ENCODE measurements at regions not wholly inside any gene's neighbourhood (a gene's known extent, or its start where the extent isn't known, plus 50 kb on each side); places are given as distances from the start of the nearest gene placed in this dataset.
"Not testable (repeated sequence)": the region's sequence is repeated elsewhere in the genome, so short reads cannot be mapped to it uniquely, and the experiment has no call there.

GRCh38 chr15:26070095-26070532 lies 207.0 kb upstream of the ATP10A start:
- DNase-seq: no peak

- no peak for DNase-seq
These were observed 206.1 kb upstream of the ATP10A start for GRCh38 chr15:26069231-26069641.

DNA sequence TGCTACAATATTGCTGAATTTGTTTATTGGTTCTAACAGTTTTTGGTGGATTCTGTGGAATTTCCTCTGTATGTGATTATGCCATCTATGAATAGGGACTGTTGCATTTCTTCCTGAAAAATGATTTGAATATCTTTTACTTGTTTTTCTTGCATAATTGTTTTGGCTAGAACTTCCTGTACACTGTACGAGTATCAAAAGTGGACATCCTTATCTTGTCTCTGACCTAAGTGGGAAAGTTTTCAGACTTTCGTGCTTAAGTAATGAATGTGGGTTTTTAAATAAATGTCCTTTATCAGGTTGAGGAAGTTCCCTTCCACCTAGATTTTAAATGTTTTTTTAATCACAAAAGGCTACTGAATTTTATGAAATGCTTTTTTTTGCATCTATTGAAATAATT lies 203.8 kb upstream of the ATP10A start:
- no peak for DNase-seq

DNA sequence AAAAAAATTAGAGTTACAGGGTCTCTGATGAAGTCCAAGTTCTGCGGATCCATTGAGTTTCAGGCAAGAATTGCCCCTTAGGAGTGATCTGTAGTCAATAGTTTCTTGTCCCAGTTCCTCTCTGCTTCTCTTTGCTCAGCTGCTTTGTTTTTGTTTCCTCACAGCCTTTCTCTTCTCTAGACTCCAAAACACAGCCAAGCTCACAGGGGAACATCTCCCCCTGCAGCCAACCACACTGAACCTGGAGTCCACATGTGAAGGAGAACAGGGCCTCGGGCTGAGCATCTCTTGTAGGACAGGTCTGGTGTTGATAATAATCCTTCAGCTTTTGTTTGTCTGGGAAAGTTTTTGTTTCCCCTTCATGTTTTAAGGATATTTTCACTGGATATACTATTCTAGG lies 202.6 kb upstream of the ATP10A start:
- no peak for DNase-seq

GRCh38 chr15:26061248-26061647 lies 198.1 kb upstream of the ATP10A start:
- no peak for DNase-seq

DNA sequence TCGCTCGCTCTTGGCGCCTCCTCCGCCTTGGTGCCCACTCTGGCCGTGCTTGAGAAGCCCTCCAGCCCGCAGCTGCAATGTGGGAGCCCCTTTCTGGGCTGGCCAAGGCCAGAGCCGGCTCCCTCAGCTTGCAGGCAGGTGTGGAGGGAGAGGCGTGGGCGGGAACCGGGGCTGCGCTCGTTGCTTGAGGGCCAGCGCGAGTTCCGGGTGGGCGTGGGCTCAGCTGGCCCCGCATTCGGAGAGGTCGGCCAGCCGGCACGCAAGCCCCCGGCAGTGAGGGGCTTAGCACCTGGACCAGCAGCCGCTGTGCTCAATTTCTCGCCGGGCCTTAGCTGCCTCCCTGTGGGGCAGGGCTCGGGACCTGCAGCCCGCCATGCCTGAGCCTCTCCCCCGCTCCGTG lies 193.6 kb upstream of the ATP10A start:
- DNase-seq: not testable (repeated sequence)

DNA sequence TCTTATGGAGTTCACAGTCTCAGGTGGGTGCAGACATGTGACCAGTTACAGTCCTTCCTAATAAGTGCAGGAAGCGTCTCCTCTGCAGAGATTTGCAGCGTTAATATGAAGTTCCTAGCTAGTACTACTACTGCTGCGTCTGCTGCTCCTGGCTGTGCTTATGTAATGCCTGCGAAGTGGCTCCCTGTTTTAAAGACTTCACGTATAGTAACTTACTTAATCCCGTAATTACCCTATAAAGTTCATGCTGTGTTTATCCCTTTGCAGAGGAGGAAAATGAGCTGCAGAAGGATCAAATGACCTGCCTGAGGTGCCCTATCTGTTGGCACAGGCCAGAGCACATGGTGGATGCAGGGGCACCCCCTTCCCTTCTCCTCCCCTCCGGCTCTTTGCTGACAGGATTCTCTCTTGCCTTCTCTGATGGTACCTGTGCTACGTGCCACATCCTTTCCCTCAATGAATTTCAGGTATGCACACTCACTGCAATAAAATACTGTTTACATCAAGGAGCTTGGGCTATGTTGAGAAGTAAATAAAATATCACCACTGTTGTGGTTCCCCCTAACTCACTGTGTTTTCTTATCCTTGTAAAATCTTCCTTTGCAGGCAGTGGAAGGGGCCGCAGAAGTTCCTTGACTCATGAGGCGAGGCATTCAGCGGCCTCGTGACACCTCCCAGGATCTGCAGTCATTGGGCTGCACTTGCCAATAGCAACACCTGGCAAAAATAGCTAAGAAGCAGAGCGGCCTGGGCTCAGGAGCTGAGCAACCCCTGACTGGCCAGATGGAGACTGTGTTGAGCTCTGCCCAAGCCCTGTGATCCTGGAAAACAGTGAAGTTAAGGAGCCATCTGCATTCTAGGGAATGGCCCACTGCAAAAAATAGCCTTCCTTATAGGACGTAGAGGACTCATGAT lies 188.9 kb upstream of the ATP10A start:
- no peak for DNase-seq

DNA sequence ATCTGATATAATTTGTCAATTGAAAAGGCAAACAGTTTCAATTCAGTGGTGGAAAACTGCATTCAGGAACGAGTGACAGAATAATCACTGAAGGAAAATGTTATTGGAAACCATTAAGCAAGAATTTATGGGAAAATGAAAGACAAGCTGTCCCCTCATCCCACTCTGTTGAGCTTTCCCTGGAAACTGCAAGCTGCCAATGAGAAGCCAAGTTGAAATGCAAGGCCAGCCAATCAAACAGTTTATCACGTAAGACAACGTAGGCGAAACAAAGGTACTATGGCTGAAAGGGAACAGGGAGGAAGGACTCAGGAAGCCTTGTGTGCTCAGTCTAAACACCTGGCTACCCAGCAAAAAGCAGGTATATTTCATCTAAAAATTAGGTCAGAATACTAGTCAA lies 187.9 kb upstream of the ATP10A start:
- no peak for DNase-seq

- no peak for DNase-seq
These were observed 187.0 kb upstream of the ATP10A start for GRCh38 chr15:26049900-26050657.

DNA sequence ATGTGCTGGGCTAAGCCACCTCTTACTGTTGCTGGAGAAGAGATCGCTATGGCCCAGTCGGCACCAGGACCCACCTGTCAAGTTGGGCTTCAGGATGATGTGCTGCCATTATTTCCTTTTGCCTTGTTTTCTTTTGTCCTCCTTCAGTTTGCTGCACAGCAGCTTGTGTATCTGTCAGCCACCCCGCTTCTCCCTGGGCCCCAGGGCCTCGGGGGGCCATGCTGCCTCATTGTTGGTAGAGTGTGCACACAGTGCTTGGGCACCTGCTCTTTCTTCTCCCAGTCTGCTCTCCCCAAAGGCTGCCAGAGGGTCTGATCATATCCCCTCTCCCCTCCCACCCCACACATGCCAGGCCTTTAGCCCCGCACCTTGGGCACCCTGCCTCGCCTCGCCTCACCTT lies 185.5 kb upstream of the ATP10A start:
- DNase-seq: no peak

- DNase-seq: no peak
These were observed 182.4 kb upstream of the ATP10A start for GRCh38 chr15:26045516-26045915.

GRCh38 chr15:26043018-26043417 lies 179.9 kb upstream of the ATP10A start:
- DNase-seq: no peak

DNA sequence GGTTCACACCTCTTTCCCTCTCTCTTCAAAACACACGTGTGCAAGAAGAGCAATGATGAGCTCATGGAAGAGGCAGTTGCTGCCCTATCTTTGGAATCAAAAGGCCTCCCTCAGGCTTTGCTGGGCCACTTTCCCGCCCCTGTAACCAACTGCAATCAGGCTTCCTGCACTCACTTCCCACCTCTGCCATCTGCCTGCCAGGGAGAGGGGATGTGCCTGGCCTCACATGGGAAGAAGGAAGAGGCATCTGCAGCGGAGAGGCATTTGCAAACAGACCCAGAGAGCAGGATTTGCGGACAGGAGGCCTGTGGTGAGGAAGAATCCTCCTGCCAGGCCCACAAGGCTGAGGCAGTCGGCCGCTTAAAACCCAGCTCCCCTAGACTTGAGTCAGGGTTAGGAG lies 175.6 kb upstream of the ATP10A start:
- no peak for DNase-seq

DNA sequence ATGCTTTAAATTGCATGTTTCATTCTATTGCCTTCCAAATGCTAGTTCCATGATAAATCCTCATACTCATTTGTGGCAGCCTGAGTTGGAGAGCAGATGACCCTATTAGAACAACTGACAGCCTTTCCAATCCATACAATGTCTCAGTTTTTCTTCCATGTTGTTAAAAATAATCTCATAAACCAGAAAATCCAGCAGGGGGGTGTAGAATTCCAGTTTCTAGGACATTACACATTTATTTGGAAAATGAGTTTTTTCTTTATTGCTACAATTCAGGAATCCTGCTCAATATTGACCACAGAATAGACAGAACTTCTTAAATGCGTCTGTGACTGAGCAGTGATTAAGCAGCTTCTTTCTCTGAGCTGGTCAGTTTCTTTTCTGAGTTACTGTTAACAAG lies 174.2 kb upstream of the ATP10A start:
- DNase-seq: no peak

DNA sequence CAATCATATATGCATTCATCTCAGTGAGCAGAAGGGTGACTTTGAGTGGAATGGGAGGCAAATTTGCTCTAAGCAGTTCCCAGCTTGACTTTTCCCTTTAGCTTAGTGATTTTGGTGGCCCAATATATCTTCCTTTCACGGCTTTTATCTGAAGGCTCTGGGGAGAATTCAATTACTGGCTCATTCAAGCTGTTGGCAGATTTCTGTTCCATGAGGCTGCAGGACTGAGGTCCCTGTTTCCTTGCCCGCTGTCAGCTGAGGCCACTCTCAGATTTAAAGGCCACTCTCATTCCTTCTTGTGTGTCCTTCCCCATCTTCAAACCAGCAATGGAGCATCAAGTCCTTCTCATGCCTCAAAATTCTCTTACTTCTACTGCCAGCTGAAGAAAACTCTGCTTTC lies 170.4 kb upstream of the ATP10A start:
- DNase-seq: no peak

GRCh38 chr15:26032162-26032846 lies 169.2 kb upstream of the ATP10A start:
- no peak for DNase-seq

DNA sequence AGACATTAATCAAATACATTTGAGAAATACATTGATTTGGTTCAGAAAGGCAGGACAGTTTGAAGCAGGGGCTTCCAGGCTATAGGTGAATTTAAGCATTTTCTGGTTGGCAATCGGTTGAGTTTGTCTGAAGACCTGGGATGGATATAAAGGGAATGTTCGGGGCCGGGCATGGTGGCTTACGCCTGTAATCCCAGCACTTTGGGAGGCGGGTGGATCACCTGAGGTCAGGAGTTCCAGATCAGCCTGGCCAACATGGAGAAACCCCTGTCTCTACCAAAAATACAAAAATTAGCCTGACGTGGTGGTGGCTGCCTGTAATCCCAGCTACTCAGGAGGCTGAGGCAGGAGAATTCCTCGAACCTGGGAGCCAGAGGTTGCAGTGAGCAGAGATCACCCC lies 166.5 kb upstream of the ATP10A start:
- DNase-seq: not testable (repeated sequence)

DNA sequence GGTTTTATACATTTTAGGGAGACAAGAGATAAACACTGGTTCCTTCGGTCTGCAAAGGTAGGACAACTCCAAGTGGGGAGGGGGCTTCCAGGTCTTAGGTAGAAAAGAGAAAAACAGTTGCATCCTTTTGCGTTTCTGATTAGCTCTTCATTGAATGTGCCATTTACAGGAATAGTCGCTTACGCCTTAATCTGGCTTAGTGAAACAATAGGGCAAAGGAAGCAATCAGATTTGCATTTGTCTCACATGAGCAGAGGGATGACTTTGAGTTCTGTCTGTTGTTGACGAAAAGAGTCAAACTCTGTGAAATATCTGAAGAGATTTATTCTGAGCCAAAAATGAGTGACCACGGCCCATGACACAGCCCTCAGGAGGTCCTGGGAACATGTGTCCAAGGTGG lies 166.0 kb upstream of the ATP10A start:
- no peak for DNase-seq

DNA sequence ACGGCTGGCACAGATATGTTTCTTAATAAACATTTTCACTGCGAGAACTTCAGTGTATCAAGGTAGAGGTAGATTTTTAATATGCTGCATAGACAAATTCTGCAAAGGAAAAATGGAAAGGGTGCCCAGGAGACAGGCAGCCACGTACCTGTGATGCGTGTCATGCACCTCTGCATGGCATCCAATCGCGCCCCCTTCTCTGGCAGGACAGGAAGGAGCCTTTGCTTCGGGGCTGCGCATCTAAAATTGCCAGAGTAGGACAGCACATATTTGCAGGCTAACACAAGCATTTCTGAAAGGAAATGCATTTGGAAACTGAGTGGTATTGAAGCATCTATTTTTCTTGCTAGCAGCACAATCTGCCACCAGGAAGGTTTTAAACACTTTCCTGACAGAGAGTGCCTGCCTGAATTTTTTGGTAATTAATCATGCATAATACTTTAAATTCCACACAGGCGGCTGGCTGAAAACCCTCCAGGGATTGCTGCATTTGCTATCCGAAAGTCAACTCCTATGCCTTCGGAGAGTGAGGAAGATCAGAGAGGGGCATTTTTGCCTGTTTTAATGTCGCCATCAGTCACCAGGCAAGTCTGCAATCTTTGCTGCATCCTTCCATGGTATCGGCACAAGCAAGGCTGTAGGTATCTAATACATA lies 165.1 kb upstream of the ATP10A start:
- DNase-seq: no peak

DNA sequence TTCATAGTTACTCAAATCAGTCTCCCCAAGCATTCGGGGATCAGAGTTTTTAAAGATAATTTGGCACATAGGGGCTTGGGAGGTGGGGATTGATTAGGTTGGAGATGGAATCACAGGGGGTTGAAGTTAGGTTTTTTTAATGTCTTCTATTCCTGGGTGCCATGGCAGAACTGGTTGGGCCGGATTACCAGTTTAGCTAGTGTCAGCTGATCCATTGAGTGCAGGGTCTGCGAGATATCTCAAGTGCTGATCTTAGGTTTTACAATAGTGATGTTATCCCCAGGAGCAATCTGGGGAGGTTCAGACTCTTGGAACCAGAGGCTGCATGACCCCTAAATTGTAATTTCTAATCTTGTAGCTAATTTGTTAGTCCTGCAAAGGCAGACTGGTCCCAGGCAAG lies 163.5 kb upstream of the ATP10A start:
- DNase-seq: not testable (repeated sequence)

DNA sequence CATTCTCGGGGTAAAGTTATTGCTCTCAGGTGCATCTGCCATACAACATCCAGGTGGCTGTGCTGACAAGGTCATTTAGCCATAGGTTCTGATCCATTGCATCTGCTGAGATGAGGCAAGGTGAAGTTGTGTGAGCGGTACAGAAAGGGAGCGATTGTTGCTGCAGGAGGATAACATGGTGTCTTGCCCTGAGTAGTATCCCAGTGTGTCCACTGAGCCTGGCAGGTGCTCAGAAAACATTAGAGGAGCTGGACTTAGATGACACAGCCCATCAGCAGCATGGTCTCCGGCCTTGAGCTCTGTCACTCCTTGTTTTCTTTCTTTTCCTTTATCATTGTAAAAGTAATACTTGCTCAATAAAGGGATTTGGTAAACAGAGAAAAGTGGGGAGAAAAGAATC lies 161.1 kb upstream of the ATP10A start:
- DNase-seq: no peak

GRCh38 chr15:26023691-26024090 lies 160.6 kb upstream of the ATP10A start:
- DNase-seq: no peak

DNA sequence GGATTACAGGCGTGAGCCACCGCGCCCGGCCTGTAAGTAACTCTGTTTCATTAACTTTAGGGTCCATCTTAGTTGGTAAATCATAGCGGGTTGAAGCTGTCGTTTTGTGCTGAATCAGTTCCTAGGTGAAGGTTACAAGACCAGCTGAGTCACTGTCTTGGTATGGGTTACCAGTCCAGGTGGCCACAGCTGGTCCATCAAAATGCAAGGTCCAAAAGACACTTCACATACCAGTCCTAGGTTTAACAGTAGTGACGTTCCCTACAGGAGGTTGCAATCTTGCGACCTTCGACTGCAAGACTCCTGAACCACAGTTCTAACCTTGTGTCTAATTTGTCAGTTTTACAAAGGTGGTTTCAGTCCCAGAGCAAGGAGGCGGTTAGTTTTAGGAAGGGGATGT lies 160.1 kb upstream of the ATP10A start:
- no peak for DNase-seq
